SK-N-SH (cell line): ENCODE measurements at regions not wholly inside any gene's neighbourhood (a gene's known extent, or its start where the extent isn't known, plus 50 kb on each side); places are given as distances from the start of the nearest gene placed in this dataset.

Source experiments
- CTCF ChIA-PET: fragments of 300-600, 350-600 bp; formaldehyde crosslinking; extraction: SDS; loops from one replicate; lab custom pipeline; 2021; lab: Yijun Ruan, JAX
- POLR2A ChIA-PET: fragments of 350-600 bp; sonication (Branson Sonifier 250); formaldehyde crosslinking; extraction: SDS; loops from one replicate; lab custom pipeline; 2020; ENCODE audit warnings: antibody characterized with exemption, inconsistent platforms; lab: Yijun Ruan, JAX
- DNase-seq: peaks from one replicate; pipeline ENCODE4 v3.0.0; 2012
- H2AFZ ChIP-seq: fragments of 200-600 bp; sonication (generic); 2 replicates; pipeline ENCODE4 v1.8.1; 2016; ENCODE audit warnings: antibody characterized with exemption, mild to moderate bottlenecking, low read depth
- H3F3A ChIP-seq: fragments of 200-600 bp; sonication (generic); replicated peaks from 2 replicates; pipeline ENCODE3; 2016; ENCODE audit warnings: antibody characterized with exemption, mild to moderate bottlenecking; ENCODE audit not compliant: insufficient read depth
- H3K27ac ChIP-seq, 2 experiments: fragments of 200-500 bp in 1 of 2; fragments of 200-600 bp in 1 of 2; sonication (Bioruptor generic) in 1 of 2; sonication (generic), shearing (Covaris generic) in 1 of 2; 2 replicates each; pipeline versions ENCODE4 v1.5.1 to v1.6.1; 2014 to 2016; ENCODE audit warnings: low read depth in 2 of 2, inconsistent platforms in 1 of 2, low read length in 1 of 2, mild to moderate bottlenecking in 1 of 2, mixed read lengths in 1 of 2
- H3K27me3 ChIP-seq: fragments of 200-600 bp; sonication (generic), shearing (Covaris generic); 2 replicates; pipeline ENCODE4 v1.6.1; 2016; ENCODE audit warnings: mixed run types; ENCODE audit not compliant: insufficient read depth
- H3K36me3 ChIP-seq, 2 experiments: fragments of 200-500 bp in 1 of 2; fragments of 200-600 bp in 1 of 2; sonication (Bioruptor generic) in 1 of 2; sonication (generic) in 1 of 2; replicated peaks in 1 of 2; 2 replicates each; pipeline versions ENCODE3 to v1.5.1; 2014 to 2016; ENCODE audit warnings: low read length in 1 of 2, mild to moderate bottlenecking in 1 of 2; ENCODE audit not compliant: insufficient read depth in 2 of 2, control insufficient read depth in 1 of 2
- H3K4me1 ChIP-seq, 2 experiments: fragments of 200-500 bp in 1 of 2; fragments of 200-600 bp in 1 of 2; sonication (Bioruptor generic) in 1 of 2; sonication (generic), shearing (Covaris generic) in 1 of 2; 2 replicates each; pipeline versions ENCODE4 v1.5.1 to v1.6.1; 2014 to 2016; ENCODE audit warnings: low read depth in 1 of 2, low read length in 1 of 2, mixed run types in 1 of 2; ENCODE audit not compliant: insufficient read depth in 2 of 2, control insufficient read depth in 1 of 2
- H3K4me2 ChIP-seq: fragments of 200-600 bp; sonication (generic), shearing (Covaris generic); 2 replicates; pipeline ENCODE4 v1.6.1; 2017; ENCODE audit warnings: mixed run types
- H3K4me3 ChIP-seq, 2 experiments: fragments of 200-500 bp in 1 of 2; fragments of 200-600 bp in 1 of 2; sonication (Bioruptor generic) in 1 of 2; sonication (generic), shearing (Covaris generic) in 1 of 2; 2 replicates each; pipeline versions ENCODE4 v1.5.1 to v1.8.1; 2014 to 2016; ENCODE audit warnings: low read depth in 2 of 2, inconsistent platforms in 1 of 2, low read length in 1 of 2, mild to moderate bottlenecking in 1 of 2, mixed read lengths in 1 of 2, moderate library complexity in 1 of 2
- H3K79me2 ChIP-seq: fragments of 200-600 bp; sonication (generic); 2 replicates; pipeline ENCODE4 v1.8.1; 2017; ENCODE audit warnings: mild to moderate bottlenecking; ENCODE audit not compliant: insufficient read depth
- H3K9ac ChIP-seq: fragments of 200-600 bp; sonication (generic); 2 replicates; pipeline ENCODE4 v1.6.1; 2017; ENCODE audit warnings: mixed run types
- H3K9me2 ChIP-seq: fragments of 200-600 bp; sonication (generic); 2 replicates; pipeline ENCODE4 v1.6.1; 2017; ENCODE audit warnings: mixed run types
- H3K9me3 ChIP-seq: fragments of 200-600 bp; sonication (generic); 2 replicates; pipeline ENCODE4 v1.6.1; 2017; ENCODE audit warnings: mixed run types, mild to moderate bottlenecking, moderate library complexity
- H4K20me1 ChIP-seq: fragments of 200-600 bp; sonication (generic); 2 replicates; pipeline ENCODE4 v1.6.1; 2017; ENCODE audit warnings: mild to moderate bottlenecking, mixed run types; ENCODE audit not compliant: insufficient read depth
- CHD2 ChIP-seq: fragments of 150-350 bp; IDR thresholded peaks from 2 replicates; pipeline ENCODE4 v1.6.1; 2018; ENCODE audit warnings: low read length; ENCODE audit not compliant: partially characterized antibody
- CTCF ChIP-seq: fragments of 200-600 bp; sonication (generic); IDR thresholded peaks from 2 replicates; pipeline ENCODE4 v1.6.1; 2017; ENCODE audit warnings: antibody characterized with exemption, mild to moderate bottlenecking, moderate library complexity
- FOXM1 ChIP-seq: IDR thresholded peaks from 2 replicates; pipeline ENCODE4 v1.4.0; 2012; ENCODE audit warnings: low read depth, mild to moderate bottlenecking
- GABPA ChIP-seq: IDR thresholded peaks from 2 replicates; pipeline ENCODE4 v1.4.0; 2012; ENCODE audit warnings: low read depth, mild to moderate bottlenecking
- JUND ChIP-seq: IDR thresholded peaks from 2 replicates; pipeline ENCODE4 v1.4.0; 2012
- MAX ChIP-seq: IDR thresholded peaks from 2 replicates; pipeline ENCODE4 v1.4.0; 2012; ENCODE audit warnings: low read depth
- MEF2A ChIP-seq: IDR thresholded peaks from 2 replicates; pipeline ENCODE4 v1.4.0; 2012; ENCODE audit warnings: low read depth, borderline replicate concordance
- RCOR1 ChIP-seq: fragments of 150-350 bp; IDR thresholded peaks from 2 replicates; pipeline ENCODE4 v1.6.1; 2017; ENCODE audit warnings: antibody characterized with exemption, low read length
- REST ChIP-seq: IDR thresholded peaks from 2 replicates; pipeline ENCODE4 v1.6.1; 2012; ENCODE audit warnings: mild to moderate bottlenecking, low read depth, low read length, moderate library complexity
- RFX5 ChIP-seq: IDR thresholded peaks from 2 replicates; pipeline ENCODE4 v1.6.1; 2012; ENCODE audit warnings: mild to moderate bottlenecking, improper control_type of control experiment, low read length
- RXRA ChIP-seq: IDR thresholded peaks from 2 replicates; pipeline ENCODE4 v1.4.0; 2012; ENCODE audit warnings: low read depth, mild to moderate bottlenecking, borderline replicate concordance
- SIN3A ChIP-seq: IDR thresholded peaks from 2 replicates; pipeline ENCODE4 v1.6.1; 2012; ENCODE audit warnings: low read depth, mild to moderate bottlenecking, low read length, moderate library complexity, borderline replicate concordance
- SMC3 ChIP-seq: IDR thresholded peaks from 2 replicates; pipeline ENCODE4 v1.6.1; 2012; ENCODE audit warnings: low read depth, low read length, improper control_type of control experiment
- TAF1 ChIP-seq: IDR thresholded peaks from 2 replicates; pipeline ENCODE4 v1.6.1; 2012; ENCODE audit warnings: low read depth, mild to moderate bottlenecking, low read length, moderate library complexity, borderline replicate concordance
- whole genome bisulfite sequencing: methylation state at CpG from one replicate; pipeline ENCODE4 v1.1.6; 2017; ENCODE audit warnings: low lambda C conversion rate; 5-methylcytosine and 5-hydroxymethylcytosine counted together

GRCh38 chr1:112262316-112262715, 133.7 kb upstream of the CTTNBP2NL start (continued):
- TF ChIP-seq SMC3: no peak

- H3K4me1 ChIP-seq: no peaks in the 10 kb centered on the region
- no peaks in the 10 kb centered on the region for H3K79me2 ChIP-seq
- H3K36me3 ChIP-seq: no peaks in the 10 kb centered on the region
- no peak overlapping the region for H3K4me3 ChIP-seq
- H4K20me1 ChIP-seq: no peaks in the 10 kb centered on the region
- no peak overlapping the region for H3K27ac ChIP-seq
- POLR2A ChIA-PET: no interaction called here
- WGBS: 39% methylated on average over 6 of the region's 6 CpGs
- H3F3A ChIP-seq: no peaks in the 10 kb centered on the region
- no peaks in the 10 kb centered on the region; the same call in 1 of the 2 replicates for H3K27me3 ChIP-seq
- H3K4me2 ChIP-seq: no peak overlapping the region
- TF ChIP-seq RFX5 (no peak), GABPA (no peak), MAX (no peak), REST (no peak), RCOR1 (no peak), TAF1 (no peak), SIN3A (no peak), FOXM1 (no peak), RXRA (no peak), SMC3 (no peak), JUND (no peak), MEF2A (no peak), CHD2 (no peak), CTCF (no peak)
- TF ChIP-seq, all 33 proteins: peak for 0
- H2AFZ ChIP-seq: no peak overlapping the region
- H3K9ac ChIP-seq: no peak overlapping the region
- no peaks in the 10 kb centered on the region for H3K9me2 ChIP-seq
- no peak for DNase-seq
- CTCF ChIA-PET: interaction anchor here (0.7 to 1.2 kb wide), 2 partner anchors 35 to 74 kb away, joined by 3 read pairs; no protein-coding TSS in a partner anchor
- no peaks in the 10 kb centered on the region for H3K9me3 ChIP-seq
These were observed 133.0 kb upstream of the CTTNBP2NL start for GRCh38 chr1:112263042-112263441.
